OCI-LY3 (cell line): ENCODE measurements at regions not wholly inside any gene's neighbourhood (a gene's known extent, or its start where the extent isn't known, plus 50 kb on each side); places are given as distances from the start of the nearest gene placed in this dataset.

ENCODE experiments used
- EZH2phosphoT487 ChIP-seq: fragments of 200-600 bp; shearing (Covaris generic); IDR thresholded peaks from 2 replicates; pipeline ENCODE4 v1.6.1; 2018; ENCODE audit warnings: antibody characterized with exemption, mixed run types, low read depth
- TF ChIP-seq, protein P1 (sequence below): fragments of 200-600, 300-600 bp; sonication (generic); IDR thresholded peaks from 2 replicates; pipeline ENCODE4 v1.5.1; 2014; ENCODE audit warnings: antibody characterized with exemption, low read length, low read depth

GRCh38 chr4:111266937-111267336 is 644.1 kb upstream of the PITX2 start:
- TF ChIP-seq, protein P1, sequence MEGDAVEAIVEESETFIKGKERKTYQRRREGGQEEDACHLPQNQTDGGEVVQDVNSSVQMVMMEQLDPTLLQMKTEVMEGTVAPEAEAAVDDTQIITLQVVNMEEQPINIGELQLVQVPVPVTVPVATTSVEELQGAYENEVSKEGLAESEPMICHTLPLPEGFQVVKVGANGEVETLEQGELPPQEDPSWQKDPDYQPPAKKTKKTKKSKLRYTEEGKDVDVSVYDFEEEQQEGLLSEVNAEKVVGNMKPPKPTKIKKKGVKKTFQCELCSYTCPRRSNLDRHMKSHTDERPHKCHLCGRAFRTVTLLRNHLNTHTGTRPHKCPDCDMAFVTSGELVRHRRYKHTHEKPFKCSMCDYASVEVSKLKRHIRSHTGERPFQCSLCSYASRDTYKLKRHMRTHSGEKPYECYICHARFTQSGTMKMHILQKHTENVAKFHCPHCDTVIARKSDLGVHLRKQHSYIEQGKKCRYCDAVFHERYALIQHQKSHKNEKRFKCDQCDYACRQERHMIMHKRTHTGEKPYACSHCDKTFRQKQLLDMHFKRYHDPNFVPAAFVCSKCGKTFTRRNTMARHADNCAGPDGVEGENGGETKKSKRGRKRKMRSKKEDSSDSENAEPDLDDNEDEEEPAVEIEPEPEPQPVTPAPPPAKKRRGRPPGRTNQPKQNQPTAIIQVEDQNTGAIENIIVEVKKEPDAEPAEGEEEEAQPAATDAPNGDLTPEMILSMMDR = no peak
- TF ChIP-seq EZH2phosphoT487 = no peak
